ENCODE measurements at regions not wholly inside any gene's neighbourhood (a gene's known extent, or its start where the extent isn't known, plus 50 kb on each side); places are given as distances from the start of the nearest gene placed in this dataset.

DNA sequence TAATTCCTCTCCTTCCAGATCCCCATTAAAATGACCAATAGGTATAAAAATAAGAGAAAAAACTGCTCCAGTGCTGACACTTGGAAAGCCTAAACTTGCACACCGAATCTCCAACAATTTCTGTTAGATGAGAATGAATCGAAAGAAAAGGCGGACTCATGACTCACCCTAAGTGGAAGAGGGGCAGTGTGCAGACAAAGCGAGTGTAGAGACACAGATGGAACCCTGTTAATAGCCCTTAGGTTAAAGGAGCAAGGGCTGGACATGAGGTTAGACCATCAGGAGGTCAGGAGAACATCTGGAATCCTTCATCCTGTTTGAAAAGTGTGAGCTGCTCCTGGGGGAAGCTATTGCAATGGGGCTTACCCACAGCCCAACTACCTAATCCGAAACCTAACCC, 103.4 kb upstream of the GLI3 start:
- H3K36me3 ChIP-seq (ENCODE audit: control insufficient read depth, insufficient read depth, low read length) = no peaks in the 10 kb centered on the region
- H3K4me3 ChIP-seq (replicated peaks; ENCODE audit: low read depth, low read length) = no peak overlapping the region
- TF ChIP-seq, protein P1, sequence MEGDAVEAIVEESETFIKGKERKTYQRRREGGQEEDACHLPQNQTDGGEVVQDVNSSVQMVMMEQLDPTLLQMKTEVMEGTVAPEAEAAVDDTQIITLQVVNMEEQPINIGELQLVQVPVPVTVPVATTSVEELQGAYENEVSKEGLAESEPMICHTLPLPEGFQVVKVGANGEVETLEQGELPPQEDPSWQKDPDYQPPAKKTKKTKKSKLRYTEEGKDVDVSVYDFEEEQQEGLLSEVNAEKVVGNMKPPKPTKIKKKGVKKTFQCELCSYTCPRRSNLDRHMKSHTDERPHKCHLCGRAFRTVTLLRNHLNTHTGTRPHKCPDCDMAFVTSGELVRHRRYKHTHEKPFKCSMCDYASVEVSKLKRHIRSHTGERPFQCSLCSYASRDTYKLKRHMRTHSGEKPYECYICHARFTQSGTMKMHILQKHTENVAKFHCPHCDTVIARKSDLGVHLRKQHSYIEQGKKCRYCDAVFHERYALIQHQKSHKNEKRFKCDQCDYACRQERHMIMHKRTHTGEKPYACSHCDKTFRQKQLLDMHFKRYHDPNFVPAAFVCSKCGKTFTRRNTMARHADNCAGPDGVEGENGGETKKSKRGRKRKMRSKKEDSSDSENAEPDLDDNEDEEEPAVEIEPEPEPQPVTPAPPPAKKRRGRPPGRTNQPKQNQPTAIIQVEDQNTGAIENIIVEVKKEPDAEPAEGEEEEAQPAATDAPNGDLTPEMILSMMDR (IDR thresholded peaks at IDR 0.05; ENCODE audit: insufficient read depth, low read length, poor library complexity, severe bottlenecking) = no peak
- peaks cover under 1% of the 10 kb centered on the region for H3K27me3 ChIP-seq (replicated peaks; ENCODE audit: control insufficient read depth, insufficient read depth, low read length)
- DNase-seq (ENCODE audit: extremely low read depth, insufficient read length) = no peak

DNA sequence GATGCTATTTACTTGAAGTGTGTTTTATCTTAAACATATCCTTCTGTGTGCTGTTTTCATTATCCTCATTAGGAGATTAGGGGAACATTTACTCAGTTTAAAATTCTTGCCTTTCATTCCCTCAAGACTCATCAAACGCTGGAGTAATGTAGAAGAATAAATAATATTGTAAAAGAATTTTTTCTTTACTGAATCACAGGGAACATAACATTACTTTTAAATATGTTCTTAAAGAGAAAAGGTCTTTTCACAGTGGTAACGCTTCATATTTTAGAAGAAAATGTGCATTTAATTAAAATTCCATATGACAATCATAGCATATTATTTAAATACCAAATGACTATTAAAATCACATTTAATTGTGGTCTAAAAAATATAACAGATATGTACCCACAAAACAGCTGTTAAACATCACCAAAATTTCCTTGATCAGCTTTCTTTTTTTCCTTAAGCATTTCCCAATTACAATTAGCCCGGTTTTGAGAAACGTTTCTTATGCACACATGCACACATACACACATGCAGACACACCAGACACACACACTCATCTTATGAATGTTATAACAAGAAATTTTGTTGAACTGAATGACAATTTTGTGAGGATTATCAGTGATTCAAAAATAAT, 102.0 kb upstream of the GLI3 start:
- TF ChIP-seq, protein P1 (IDR thresholded peaks at IDR 0.05; ENCODE audit: insufficient read depth, low read length, poor library complexity, severe bottlenecking) = no peak
- Histone ChIP-seq H3K27me3 (replicated peaks; ENCODE audit: control insufficient read depth, insufficient read depth, low read length) (no peaks in the 10 kb centered on the region; the same call in 1 of the 2 replicates), H3K4me3 (replicated peaks; ENCODE audit: low read depth, low read length) (no peak overlapping the region), H3K36me3 (ENCODE audit: control insufficient read depth, insufficient read depth, low read length) (no peaks in the 10 kb centered on the region)
- no peak for DNase-seq (ENCODE audit: extremely low read depth, insufficient read length)

DNA sequence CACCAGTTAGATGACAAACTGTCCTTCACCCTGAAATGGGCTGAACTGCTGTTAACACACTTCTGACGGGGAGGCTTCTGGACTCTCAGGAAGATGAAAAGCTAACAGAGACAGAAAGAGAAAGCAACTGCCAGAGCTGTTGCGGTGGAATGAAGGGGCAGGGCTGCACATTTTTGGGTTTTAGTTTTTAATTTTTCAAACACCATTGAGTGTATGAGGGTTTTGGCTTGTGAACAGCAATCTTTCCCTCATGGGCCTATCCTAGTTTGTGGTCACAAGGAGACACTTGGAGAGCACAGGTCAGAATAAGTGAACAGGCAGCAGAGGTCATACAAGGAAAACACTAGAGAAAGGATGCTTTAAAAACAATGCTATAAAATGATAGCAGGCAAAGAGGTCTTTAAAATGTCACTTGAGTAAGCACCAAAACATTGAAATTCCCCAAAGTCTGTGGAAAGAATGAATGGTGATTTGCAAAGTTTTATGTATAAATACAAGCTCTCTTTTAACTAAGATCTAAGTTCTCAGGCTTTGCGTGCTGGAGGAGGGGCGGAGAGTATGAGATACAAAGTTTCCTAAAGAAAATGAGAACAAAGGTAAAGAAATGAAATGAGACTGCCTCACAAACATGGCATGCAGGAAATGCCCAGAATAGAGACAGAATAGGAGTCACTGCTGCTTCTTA, 101.4 kb upstream of the GLI3 start:
- TF ChIP-seq, protein P1 (IDR thresholded peaks at IDR 0.05; ENCODE audit: insufficient read depth, low read length, poor library complexity, severe bottlenecking) = no peak
- no peaks in the 10 kb centered on the region; the same call in 1 of the 2 replicates for H3K27me3 ChIP-seq (replicated peaks; ENCODE audit: control insufficient read depth, insufficient read depth, low read length)
- H3K4me3 ChIP-seq (replicated peaks; ENCODE audit: low read depth, low read length) = no peak overlapping the region
- DNase-seq (ENCODE audit: extremely low read depth, insufficient read length) = no peak
- H3K36me3 ChIP-seq (ENCODE audit: control insufficient read depth, insufficient read depth, low read length) = no peaks in the 10 kb centered on the region

DNA sequence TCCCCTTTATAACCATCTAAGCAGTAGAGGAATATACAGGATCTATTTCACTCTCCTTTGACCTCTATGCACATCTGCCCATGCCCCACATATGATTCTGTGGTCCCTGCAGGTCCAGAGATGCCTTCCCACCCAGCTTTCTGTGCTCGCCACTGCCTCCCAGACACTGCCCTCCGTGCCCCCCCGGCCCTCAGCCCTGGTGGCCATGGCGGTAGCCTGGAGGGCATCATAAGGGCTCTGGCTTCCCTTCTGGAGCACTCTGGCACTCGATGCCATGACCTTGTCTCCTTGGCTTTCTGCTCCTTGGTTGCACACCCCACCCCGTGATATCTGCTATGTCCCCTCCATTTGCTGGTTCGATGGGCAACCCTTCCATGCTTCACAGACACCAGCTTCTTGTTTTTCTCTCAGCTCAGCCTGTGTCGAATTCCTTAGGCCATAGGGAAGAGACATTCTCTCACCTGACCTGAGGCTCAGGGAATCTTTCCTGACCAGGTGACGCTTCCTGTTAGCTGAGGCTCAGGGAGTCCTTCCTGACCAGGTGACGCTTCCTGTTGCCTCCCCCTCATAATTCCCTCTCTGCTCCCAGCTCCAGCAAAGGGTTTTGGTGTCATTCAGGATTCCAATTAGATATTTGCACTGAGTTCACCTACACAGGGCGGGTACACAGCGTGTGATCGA, 100.4 kb upstream of the GLI3 start:
- no peak for DNase-seq (ENCODE audit: extremely low read depth, insufficient read length)
- Histone ChIP-seq H3K4me3 (replicated peaks; ENCODE audit: low read depth, low read length) (no peak overlapping the region), H3K27me3 (replicated peaks; ENCODE audit: control insufficient read depth, insufficient read depth, low read length) (no peaks in the 10 kb centered on the region; the same call in 1 of the 2 replicates), H3K36me3 (ENCODE audit: control insufficient read depth, insufficient read depth, low read length) (no peaks in the 10 kb centered on the region)
- TF ChIP-seq, protein P1 (IDR thresholded peaks at IDR 0.05; ENCODE audit: insufficient read depth, low read length, poor library complexity, severe bottlenecking) = no peak

DNA sequence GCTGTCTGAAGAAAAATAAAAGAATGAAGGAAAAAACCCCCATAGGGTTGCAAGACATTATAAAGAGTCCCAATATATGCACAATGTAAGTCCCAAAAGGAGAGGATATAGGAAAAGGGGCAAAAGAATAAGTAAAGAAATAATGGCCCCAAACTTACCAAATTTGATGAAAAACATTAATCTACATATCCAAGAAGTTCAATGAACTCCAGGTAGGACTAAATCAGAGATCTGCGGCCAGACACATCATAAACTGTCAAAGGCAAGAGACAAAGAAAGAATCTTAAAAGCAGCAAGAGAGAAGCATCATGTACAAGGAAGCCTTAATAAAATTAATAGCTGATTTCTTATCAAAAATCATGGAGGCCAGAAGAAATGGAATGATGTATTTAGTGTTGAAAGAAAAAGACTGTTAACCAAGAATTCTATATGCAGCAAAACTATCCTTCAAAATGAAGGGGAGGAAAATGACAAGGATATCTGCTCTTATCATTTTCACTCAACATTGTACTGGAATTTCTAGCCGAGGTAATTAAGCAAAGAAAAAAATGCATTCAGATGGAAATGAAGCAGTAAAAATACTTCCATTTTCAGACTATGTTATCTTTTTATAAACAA, 95.7 kb upstream of the GLI3 start:
- Histone ChIP-seq H3K27me3 (replicated peaks; ENCODE audit: control insufficient read depth, insufficient read depth, low read length) (no peaks in the 10 kb centered on the region; the same call in 1 of the 2 replicates), H3K4me3 (replicated peaks; ENCODE audit: low read depth, low read length) (no peak overlapping the region), H3K36me3 (ENCODE audit: control insufficient read depth, insufficient read depth, low read length) (no peaks in the 10 kb centered on the region)
- no peak for DNase-seq (ENCODE audit: extremely low read depth, insufficient read length)
- TF ChIP-seq, protein P1 (IDR thresholded peaks at IDR 0.05; ENCODE audit: insufficient read depth, low read length, poor library complexity, severe bottlenecking) = no peak
